AG04449 (cell line): ENCODE measurements at regions not wholly inside any gene's neighbourhood (a gene's known extent, or its start where the extent isn't known, plus 50 kb on each side); places are given as distances from the start of the nearest gene placed in this dataset.
"Not testable (repeated sequence)": the region's sequence is repeated elsewhere in the genome, so short reads cannot be mapped to it uniquely, and the experiment has no call there.

Experiments used
- CTCF ChIA-PET: fragments of 350-600 bp; formaldehyde crosslinking; extraction: SDS; loops from one replicate; lab custom pipeline; 2021; ENCODE audit warnings: antibody characterized with exemption; lab: Yijun Ruan, JAX
- POLR2A ChIA-PET: fragments of 400-600, 350-600 bp; formaldehyde crosslinking; extraction: SDS; loops from one replicate; lab custom pipeline; 2020; ENCODE audit warnings: antibody characterized with exemption, inconsistent platforms; lab: Yijun Ruan, JAX
- DNase-seq: peaks from one replicate; pipeline ENCODE4 v3.0.0-alpha.2; 2010; ENCODE audit warnings: low read depth, low spot score
- H3K4me3 ChIP-seq: 2 replicates; pipeline ENCODE4 v1.5.1; 2011; ENCODE audit warnings: low read depth, mild to moderate bottlenecking, control low read depth, low read length
- TF ChIP-seq, protein P1 (sequence below): IDR thresholded peaks from one replicate; pipeline ENCODE4 v1.5.1; 2011; ENCODE audit warnings: mild to moderate bottlenecking, moderate library complexity, low read length, control low read depth, inconsistent platforms; ENCODE audit not compliant: insufficient read depth; ENCODE audit errors: missing control alignments

DNA sequence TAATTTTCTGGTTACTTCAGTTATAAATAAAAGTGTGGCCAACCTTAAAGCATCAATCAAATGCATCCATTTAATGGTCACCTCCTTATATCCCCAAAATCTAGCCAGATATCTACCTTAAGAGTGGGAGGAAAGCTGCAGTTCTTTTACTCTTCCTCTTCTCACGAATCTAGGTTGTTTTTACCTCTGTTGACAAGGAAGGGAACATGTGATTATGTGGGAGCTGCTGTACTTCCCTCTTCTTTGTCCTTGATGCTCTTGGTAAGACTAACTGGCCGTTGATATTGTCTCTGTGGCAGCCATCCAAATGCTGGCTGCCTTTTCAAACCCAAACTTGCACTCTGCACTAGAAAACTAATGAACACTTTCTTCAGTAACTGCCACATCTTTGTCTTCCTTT, 275.3 kb upstream of the CADM2 start:
- ChIA-PET CTCF (no interaction called here), POLR2A (no interaction called here)
- H3K4me3 ChIP-seq, result no peak overlapping the region
- TF ChIP-seq, protein P1, sequence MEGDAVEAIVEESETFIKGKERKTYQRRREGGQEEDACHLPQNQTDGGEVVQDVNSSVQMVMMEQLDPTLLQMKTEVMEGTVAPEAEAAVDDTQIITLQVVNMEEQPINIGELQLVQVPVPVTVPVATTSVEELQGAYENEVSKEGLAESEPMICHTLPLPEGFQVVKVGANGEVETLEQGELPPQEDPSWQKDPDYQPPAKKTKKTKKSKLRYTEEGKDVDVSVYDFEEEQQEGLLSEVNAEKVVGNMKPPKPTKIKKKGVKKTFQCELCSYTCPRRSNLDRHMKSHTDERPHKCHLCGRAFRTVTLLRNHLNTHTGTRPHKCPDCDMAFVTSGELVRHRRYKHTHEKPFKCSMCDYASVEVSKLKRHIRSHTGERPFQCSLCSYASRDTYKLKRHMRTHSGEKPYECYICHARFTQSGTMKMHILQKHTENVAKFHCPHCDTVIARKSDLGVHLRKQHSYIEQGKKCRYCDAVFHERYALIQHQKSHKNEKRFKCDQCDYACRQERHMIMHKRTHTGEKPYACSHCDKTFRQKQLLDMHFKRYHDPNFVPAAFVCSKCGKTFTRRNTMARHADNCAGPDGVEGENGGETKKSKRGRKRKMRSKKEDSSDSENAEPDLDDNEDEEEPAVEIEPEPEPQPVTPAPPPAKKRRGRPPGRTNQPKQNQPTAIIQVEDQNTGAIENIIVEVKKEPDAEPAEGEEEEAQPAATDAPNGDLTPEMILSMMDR, result no peak
- DNase-seq, result no peak

DNA sequence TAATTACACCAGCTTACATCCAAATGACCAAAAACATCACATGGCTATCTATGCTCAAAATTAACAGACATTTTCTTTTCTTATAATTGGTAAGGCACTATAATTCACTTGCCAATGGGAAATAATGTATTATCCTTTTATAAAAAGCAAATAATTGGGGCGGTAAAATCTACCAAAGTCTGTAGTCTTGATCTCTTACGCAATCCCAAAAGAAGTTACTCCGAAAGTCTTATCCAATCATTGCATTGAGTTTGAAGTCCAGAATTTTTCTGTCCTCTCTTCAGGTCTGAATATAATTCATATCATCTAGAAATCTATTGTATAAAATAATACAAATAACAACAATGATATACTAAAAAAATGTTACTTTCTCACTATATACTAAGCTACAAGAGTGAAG, 273.3 kb upstream of the CADM2 start:
- H3K4me3 ChIP-seq, result no peak overlapping the region
- CTCF ChIA-PET, result no interaction called here
- POLR2A ChIA-PET, result no interaction called here
- no peak for DNase-seq
- TF ChIP-seq, protein P1, result no peak

DNA sequence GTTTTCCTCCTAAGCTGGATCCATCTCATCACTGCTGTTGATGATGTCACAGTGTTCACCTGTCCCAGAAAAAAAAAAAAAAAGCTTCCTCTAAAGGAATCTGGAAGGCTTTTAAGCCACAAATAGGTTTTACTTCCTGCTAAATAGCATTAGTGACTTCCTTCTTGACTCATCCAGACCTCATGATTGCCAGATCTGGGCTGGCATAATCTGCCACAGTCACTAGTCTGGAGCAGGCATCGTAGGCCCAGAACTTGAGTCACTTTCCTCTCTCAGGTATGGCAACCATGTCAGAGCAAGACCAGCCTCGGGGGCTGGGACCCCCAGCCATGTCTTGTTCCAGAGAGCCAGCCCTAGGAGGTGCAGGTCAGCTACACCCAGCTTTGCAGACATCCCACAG, 266.5 kb upstream of the CADM2 start:
- H3K4me3 ChIP-seq, result no peak overlapping the region
- TF ChIP-seq, protein P1, result no peak
- no peak for DNase-seq
- POLR2A ChIA-PET, result no interaction called here
- CTCF ChIA-PET, result no interaction called here

DNA sequence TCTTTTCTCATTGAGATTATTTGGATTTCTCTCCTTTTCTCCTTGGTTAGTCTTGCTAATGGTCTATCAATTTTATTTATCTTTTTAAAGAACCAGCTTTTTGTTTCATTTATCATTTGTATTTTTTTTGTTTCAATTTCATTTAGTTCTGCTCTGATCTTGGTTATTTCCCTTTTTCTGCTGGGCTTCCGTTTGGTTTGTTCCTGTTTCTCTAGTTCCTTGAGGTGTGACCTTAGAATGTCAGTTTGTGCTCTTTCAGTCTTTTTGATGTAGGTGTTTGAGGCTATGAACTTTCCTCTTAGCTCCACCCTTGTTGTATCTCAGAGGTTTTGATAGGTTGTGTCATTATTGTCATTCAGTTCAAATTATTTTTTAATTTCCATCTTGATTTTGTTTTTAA, 248.5 kb upstream of the CADM2 start:
- H3K4me3 ChIP-seq, CTCF ChIA-PET, POLR2A ChIA-PET, DNase-seq: not testable (repeated sequence)

DNA sequence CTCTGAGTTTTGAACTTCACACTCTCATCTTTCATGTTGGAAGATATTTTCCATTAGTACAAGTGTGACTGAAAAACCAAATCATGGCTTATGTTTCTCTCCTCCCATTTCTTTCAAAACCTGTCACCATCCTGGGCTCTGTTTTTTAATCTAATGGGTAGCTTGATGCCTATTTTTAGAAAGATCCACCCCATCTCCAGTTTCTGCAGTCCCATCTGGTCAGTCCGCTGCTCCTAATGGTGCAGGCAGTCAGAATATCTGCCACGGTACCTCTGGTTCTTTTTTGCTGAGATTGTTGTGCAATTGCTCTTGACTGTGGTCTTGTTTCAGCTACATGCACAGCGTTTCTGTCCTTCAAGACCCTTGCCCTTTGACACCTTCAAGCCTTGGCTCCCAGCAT, 240.9 kb upstream of the CADM2 start:
- POLR2A ChIA-PET, result no interaction called here
- H3K4me3 ChIP-seq, result no peak overlapping the region
- CTCF ChIA-PET, result no interaction called here
- no peak for DNase-seq
- TF ChIP-seq, protein P1, result no peak

DNA sequence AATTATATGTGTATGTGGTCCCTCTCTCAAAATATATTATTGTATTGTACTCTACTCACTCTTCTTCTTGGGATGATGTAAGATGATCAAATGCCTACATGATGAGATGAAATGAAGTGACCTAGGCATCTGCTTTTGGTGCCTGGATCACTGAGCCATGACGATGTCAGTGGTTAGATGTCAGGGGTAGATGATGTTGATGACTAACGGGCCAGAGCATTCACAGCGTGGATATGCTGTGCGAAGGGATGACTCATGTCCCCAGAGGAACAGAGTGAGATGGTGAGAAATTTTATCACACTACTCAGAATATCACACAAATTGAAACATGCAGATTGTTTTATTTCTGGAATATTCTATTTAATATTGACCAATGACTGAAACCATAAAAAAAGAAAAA, 233.9 kb upstream of the CADM2 start:
- ChIA-PET CTCF (no interaction called here), POLR2A (no interaction called here)
- TF ChIP-seq, protein P1, result no peak
- no peak overlapping the region for H3K4me3 ChIP-seq
- no peak for DNase-seq

DNA sequence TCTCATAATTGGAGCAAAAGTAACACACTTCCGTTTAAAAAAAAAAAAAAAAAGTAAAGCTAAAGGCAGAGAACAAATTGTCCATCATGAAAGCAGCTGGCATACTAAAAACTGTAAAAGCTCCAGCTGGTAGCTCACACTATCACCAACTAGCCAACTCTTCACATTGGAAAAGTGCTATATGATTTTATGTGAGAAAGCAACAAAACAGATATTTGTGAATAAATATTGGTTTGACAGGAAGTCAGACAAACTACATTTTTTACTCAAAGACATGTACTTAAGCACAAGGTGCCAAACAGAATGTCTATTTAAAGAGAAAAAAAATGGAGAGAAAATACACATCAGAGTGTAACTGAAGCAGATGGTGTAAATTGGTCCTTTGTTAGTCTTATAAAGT, 231.2 kb upstream of the CADM2 start:
- TF ChIP-seq, protein P1, result no peak
- DNase-seq, result no peak
- POLR2A ChIA-PET, result no interaction called here
- CTCF ChIA-PET, result no interaction called here
- no peak overlapping the region for H3K4me3 ChIP-seq

DNA sequence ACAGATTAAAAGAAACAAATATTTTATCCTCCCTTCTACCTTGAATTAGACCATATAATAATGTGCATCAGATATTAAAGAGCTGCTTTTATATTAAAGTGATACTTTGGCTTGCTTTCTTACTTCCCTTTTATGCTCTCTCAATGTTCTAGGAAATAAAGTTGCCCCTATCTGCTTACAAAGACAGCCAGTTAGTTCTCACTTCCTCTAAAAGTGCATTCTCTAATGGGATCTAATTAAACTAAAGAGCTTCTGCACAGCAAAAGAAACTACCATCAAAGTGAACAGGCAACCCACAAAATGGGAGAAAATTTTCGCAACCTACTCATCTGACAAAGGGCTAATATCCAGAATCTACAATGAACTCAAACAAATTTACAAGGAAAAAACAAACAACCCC, 224.1 kb upstream of the CADM2 start:
- DNase-seq, POLR2A ChIA-PET, CTCF ChIA-PET, H3K4me3 ChIP-seq: not testable (repeated sequence)
